LoVo (cell line): ENCODE measurements at regions not wholly inside any gene's neighbourhood (a gene's known extent, or its start where the extent isn't known, plus 50 kb on each side); places are given as distances from the start of the nearest gene placed in this dataset.

ENCODE experiments used
- DNase-seq: peaks from one replicate; pipeline ENCODE4 v3.0.0-alpha.2; 2016; ENCODE audit warnings: low spot score

GRCh38 chr5:4197151-4197550, 601.5 kb downstream of the IRX1 start:
- no peak for DNase-seq

- no peak for DNase-seq
These were observed 602.8 kb downstream of the IRX1 start for GRCh38 chr5:4198461-4198860.

GRCh38 chr5:4199049-4199841, 603.6 kb downstream of the IRX1 start:
- DNase-seq = no peak

DNA sequence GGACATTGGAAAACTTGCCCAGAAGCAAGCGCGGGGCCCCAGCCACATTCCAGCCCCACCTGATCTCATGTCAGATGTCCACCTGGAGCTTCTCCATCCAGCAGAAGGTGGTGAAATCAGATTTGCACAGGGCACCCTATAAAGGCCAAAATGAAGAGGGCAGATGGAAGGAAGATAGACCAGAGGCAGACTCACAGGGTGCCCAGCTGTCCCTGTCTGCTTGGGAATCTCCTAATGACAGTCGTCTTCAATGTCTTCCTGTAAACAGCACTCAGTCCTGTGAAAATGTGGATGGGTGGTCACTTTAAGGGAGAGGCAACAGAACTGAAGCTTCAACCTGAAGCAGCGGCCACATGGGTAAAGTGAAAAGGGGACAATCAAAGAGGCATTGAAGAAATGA, 607.5 kb downstream of the IRX1 start:
- no peak for DNase-seq

GRCh38 chr5:4204276-4205141, 608.9 kb downstream of the IRX1 start:
- no peak for DNase-seq

GRCh38 chr5:4205398-4205797, 609.8 kb downstream of the IRX1 start:
- DNase-seq = no peak

DNA sequence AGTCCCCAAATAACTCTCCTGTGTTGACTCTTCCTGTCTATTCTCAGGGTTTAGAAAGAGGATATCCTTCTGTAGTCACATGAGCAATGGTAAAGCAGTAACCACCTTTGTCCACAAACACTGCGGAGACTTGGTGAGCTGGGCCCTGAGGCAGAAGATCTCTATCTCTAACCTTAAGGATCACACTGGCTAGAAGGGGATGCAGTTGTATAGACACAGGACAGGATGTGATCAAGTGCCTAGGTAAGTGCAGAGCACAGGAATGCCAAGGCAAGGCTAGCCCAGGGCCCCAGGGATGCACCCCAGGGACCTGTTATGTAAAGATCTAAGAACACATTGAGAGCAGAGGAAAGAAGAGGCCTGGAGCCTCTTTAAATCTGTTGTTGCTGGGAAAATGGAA, 610.5 kb downstream of the IRX1 start:
- DNase-seq = no peak

- DNase-seq = no peak
These were observed 611.9 kb downstream of the IRX1 start for GRCh38 chr5:4207486-4207885.

DNA sequence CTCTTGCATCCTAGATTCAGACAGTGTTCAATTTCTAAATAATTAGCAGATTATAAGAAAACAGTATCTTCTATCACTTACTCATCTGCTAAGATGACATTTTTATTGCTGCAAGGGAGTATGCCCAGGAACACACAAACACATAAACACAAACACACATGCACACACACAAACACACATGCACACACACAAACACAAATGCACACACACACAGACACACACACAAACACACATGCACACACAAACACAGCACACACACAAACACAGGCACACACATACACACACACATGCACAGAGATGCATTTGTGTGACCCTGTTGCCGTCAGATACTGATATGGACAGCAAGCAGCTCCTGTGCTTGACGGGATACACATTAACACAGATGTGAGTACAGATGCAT, 612.9 kb downstream of the IRX1 start:
- no peak for DNase-seq

- no peak for DNase-seq
These were observed 613.4 kb downstream of the IRX1 start for GRCh38 chr5:4208996-4209395.

- no peak for DNase-seq
These were observed 616.6 kb downstream of the IRX1 start for GRCh38 chr5:4212071-4212739.

DNA sequence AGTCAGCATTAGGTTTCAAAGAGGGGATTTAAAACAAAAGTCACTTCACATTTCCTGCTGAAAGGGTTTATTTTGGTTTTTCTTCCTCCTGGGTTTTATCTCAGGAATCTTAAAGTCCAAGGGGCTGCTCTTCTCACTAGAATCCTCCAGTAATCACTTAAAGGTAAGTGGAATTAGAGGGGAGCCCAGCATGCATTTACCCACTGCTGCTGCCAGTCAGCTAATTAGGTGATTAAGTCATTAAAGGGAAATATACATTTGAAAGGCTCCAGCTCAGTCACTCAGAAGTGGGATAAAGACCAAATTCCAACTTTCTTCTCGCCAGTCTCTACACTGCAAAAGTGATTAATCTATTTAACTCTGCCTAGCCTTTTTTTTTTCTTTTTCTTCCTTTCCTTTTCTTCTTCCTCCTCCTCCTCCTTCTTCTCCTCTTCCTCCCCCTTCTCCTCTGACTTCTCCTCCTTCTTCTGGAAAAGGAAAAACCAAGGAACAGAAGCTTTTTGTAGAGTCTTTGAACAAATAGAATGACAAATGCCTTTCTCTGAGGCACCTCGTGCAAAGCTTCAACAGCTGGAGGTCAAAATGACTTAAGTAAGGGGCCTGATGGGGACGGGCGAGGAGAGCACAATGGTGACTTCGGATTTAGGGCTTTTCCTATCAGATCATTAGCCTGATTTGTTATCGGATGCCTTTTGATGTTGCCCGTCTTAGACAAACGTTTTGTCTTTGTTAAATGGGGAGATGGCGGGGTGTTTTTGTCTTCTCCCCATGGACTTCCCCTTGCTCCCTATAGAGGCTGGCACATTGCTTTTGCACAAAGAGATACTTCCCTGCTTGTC, 617.6 kb downstream of the IRX1 start:
- DNase-seq = no peak

GRCh38 chr5:4215143-4215542, 619.5 kb downstream of the IRX1 start:
- DNase-seq = no peak

- DNase-seq = no peak
These were observed 620.5 kb downstream of the IRX1 start for GRCh38 chr5:4216142-4216541.

- no peak for DNase-seq
These were observed 624.4 kb downstream of the IRX1 start for GRCh38 chr5:4220016-4220415.

DNA sequence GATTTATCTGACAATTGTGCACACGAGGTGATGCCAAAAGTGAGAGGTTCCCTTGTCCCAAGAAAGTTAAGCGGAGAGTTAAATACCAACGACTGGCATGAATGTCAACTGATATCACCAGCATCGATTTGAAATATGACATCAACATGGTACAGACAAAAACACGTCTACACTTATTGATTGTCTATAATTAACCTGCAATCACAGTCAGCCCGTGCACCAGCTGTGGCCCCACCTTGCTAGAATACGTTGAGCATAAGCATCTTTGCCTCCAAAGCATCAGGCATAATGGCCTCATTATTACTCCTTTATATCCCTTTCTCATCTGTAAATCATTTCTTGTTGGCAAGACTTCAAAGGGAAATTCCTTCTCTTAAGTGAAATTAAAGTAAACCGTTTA, 625.4 kb downstream of the IRX1 start:
- DNase-seq = no peak

- no peak for DNase-seq
These were observed 626.5 kb downstream of the IRX1 start for GRCh38 chr5:4222147-4222546.

DNA sequence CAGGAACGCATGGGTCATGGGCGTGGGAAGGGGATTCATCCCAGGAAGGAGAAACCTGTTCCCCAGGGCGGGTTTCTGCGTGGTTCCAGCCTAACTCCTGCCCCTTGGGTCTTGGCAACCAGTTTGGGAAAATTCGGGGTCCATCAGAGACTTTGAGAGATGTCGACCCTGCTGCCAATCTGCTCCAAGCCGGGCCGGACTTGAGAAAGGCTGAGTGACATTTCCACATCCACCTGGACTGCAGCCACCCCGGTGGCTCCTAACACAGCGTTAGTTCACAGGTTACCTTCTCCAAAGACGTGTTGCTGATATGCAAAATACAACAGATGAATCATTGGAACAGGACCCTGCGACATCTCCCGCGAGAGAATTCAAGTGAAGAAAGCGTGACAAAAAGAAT, 627.2 kb downstream of the IRX1 start:
- DNase-seq = no peak

DNA sequence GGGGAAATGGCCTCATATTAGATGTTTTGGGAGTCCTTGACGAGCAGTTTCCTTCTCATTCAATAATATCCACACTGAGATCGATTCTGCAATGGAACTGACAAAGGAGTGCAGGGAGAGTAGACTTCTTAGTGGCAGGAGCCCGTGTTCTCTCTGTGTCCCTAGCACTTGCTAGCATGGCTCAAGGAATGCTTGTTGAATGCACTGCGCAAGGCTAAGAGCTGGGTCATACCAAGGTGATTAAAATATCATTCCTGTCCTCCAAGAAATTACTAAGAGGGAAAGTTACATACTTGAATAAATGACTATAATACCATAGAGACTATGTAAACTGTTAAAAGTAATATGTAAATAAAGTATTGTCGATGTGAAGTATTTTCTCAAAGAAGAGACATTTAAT, 630.1 kb downstream of the IRX1 start:
- no peak for DNase-seq

DNA sequence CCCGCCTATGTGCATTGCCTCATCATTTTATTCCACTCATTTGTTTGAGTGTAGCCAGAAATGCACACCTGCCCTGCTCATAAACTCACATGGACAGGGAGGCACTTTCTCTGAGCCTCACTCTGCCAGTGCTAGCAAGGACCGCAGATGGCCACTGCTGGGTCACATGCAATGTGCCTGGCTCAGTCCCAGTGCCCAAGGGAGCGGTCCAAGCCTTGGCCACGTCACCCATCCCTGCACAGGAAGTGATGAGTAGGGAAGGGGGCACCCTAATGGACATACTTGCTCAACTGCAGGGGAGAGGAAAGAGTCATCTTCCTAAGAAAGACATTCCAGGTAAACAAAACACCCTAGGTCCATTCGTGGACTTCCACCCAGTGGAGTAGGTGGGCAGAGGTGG, 630.9 kb downstream of the IRX1 start:
- DNase-seq = no peak

DNA sequence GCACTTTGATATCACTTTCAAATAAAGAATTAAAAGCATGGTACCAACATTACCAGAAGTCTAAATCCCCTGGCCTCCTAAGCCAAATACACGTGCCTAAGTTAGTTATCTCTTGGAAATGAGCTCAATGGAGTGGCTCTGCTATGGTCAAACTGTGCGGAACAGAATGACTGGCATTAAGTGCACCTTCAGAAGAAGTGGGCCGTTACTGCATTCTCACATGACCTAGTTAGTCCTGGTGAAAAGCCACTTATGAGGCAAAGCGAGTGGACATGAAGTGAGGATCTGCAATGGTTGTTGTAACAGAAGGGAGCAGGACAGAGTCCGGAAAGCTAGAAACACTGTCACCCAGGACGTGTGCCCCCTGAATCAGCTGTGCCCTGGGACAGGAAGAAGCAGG, 633.1 kb downstream of the IRX1 start:
- no peak for DNase-seq
